PC-3 (cell line): ENCODE measurements at regions not wholly inside any gene's neighbourhood (a gene's known extent, or its start where the extent isn't known, plus 50 kb on each side); places are given as distances from the start of the nearest gene placed in this dataset.

Experiments
- CTCF ChIP-seq: fragments of 300-600 bp; sonication (generic); conservative IDR thresholded peaks from 2 replicates; pipeline ENCODE4 v1.5.1; 2017; ENCODE audit warnings: antibody characterized with exemption, low read depth, mild to moderate bottlenecking, low read length
- EZH2 ChIP-seq: fragments of 300-600 bp; sonication (generic); IDR thresholded peaks from one replicate; pipeline ENCODE4 v1.6.1; 2017; ENCODE audit warnings: antibody characterized with exemption, mild to moderate bottlenecking, low read length; ENCODE audit not compliant: unreplicated experiment

GRCh38 chr22:27185760-27186302, 528.4 kb downstream of the MIAT start:
- TF ChIP-seq CTCF (no peak), EZH2 (no peak)
